Fibroblast of the aortic adventitia (primary cell): ENCODE measurements at regions not wholly inside any gene's neighbourhood (a gene's known extent, or its start where the extent isn't known, plus 50 kb on each side); places are given as distances from the start of the nearest gene placed in this dataset.

Experiments
- DNase-seq: peaks from one replicate; pipeline ENCODE4 v3.0.0-alpha.2; 2010; ENCODE audit warnings: low read depth
- H3K4me3 ChIP-seq: 2 replicates; pipeline ENCODE4 v1.5.1; 2011; ENCODE audit warnings: low read depth, mild to moderate bottlenecking, control low read depth, low read length, moderate library complexity
- TF ChIP-seq, protein P1 (sequence below): IDR thresholded peaks from 2 replicates; pipeline ENCODE4 v1.5.1; 2011; ENCODE audit warnings: mild to moderate bottlenecking, low read length, control low read depth, inconsistent platforms; ENCODE audit not compliant: insufficient read depth

DNA sequence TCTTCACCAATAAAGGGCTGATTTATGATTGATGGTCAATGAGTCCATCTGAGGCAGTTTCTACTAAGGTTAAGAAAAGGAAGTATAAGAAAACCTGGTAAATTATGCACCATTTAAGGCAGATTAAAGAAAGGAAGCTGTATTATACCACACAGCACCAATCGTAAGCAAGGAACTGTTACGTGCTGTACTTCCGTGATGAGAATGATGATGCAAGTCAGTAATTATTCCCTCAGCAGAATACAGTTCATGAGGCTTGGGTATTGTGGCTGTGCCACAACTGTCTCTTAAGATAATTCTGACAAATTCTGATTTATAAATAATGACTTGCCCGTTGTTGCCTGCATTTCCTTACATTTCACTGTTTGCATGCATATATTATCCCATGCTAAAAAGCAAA lies 699.0 kb downstream of the HDGFL1 start:
- no peak overlapping the region for H3K4me3 ChIP-seq
- TF ChIP-seq, protein P1, sequence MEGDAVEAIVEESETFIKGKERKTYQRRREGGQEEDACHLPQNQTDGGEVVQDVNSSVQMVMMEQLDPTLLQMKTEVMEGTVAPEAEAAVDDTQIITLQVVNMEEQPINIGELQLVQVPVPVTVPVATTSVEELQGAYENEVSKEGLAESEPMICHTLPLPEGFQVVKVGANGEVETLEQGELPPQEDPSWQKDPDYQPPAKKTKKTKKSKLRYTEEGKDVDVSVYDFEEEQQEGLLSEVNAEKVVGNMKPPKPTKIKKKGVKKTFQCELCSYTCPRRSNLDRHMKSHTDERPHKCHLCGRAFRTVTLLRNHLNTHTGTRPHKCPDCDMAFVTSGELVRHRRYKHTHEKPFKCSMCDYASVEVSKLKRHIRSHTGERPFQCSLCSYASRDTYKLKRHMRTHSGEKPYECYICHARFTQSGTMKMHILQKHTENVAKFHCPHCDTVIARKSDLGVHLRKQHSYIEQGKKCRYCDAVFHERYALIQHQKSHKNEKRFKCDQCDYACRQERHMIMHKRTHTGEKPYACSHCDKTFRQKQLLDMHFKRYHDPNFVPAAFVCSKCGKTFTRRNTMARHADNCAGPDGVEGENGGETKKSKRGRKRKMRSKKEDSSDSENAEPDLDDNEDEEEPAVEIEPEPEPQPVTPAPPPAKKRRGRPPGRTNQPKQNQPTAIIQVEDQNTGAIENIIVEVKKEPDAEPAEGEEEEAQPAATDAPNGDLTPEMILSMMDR, result no peak
- DNase-seq, result no peak

DNA sequence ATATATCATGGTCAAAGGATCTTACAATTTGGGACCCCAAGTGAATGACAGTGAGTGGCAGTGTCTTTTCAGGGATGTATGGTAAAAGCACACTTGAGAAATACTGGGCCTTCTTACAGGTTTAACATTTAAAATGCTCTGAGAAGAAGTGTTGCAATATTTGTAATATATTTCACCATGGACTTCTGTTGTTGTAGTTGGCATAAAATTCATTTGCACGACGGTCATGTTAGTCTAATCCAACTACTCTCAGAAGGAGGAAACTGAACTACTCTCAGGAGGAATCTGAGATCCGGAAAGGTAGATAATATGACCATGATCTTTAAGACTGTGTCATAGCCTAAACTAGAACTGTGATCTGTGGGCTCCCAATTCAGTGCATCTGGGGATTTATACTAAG lies 700.1 kb downstream of the HDGFL1 start:
- H3K4me3 ChIP-seq, result no peak overlapping the region
- DNase-seq, result no peak
- TF ChIP-seq, protein P1, result no peak

DNA sequence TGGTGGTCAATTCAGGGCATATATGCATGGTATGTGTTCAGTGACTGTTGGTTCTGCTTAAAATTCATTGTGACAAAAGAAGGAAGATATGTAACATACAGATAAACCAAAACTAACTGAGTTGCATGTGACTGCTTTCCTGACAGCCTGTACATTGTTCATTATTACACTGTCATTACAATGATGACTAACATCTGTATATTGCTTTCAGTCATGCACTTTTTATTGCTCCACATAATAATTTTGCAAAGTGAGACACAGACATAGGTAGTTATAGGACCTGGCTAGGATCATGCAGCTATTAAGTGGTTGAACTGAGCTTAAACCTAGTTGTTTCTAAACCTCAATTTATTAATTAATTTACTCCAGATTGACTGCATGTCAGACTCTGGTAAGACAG lies 703.2 kb downstream of the HDGFL1 start:
- H3K4me3 ChIP-seq, result no peak overlapping the region
- TF ChIP-seq, protein P1, result no peak
- DNase-seq, result no peak

DNA sequence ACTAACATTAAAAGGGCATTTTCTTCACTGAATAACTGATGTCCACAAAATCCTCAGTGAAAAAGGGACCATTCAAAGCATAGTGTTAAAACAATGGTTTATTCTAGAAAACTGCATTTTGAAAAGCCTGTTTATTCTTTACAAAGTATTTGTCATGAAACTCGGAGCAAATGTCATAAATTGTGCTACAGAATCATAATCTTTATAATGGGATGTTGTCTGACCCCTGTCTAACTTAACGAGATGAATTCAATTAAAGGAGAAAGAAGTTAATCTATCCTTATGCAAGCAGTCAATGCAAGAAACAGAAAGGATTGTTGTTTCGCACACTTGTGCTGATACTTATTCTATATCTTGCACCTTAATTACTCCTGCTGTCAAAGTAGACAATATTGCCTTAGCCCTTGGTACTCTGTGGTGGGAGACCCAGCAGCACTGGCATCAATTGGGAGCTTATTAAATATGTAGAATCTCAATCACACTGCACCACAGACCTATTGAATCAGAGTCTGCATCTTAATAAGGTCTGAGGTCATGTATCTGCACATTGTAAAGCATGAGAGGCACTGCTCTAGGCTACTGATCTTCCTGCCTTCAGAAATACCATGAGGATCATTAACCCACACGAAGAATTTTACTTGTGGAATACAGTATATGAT lies 708.3 kb downstream of the HDGFL1 start:
- H3K4me3 ChIP-seq, result no peak overlapping the region
- no peak for DNase-seq
- TF ChIP-seq, protein P1, result no peak

DNA sequence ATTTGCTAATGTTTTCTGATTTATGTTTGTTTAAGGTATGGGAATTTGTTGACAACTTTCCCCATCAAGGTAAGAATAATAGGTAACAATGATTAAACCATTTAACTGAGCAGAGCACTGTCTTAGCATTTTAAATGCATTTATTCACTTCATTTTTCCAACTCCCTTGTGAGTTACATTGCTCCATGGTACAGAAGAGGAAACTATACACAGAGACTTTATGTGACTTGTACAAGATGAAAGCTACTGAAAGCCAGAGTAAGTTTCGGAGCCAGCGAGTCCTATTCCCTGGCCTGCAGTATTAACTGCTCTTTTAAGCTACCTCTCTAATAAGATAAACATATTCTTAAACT lies 708.8 kb downstream of the HDGFL1 start:
- no peak for DNase-seq

DNA sequence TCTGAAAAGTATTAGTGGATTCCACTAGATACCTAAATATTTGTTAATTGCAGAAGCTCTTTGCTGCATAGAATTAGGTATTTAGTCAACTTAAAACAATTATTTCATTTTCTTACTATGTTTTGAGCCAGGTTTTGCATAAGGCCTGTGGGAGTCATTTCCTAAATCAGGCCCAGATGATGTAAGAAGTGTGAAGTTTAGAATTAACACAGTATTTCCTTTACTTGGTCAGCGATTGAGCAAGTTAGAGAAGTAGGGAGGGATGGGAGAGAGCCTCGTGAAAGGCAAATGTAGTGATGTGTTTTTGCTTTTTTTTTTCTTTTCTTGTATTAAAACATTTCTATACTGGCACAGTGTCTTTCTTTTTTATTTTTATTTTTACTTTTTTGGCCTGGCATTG lies 711.1 kb downstream of the HDGFL1 start:
- no peak overlapping the region for H3K4me3 ChIP-seq
- DNase-seq, result no peak
- TF ChIP-seq, protein P1, result no peak

More for the DNA sequence above, 708.8 kb downstream of the HDGFL1 start:
- TF ChIP-seq, protein P1, result no peak
- no peak overlapping the region for H3K4me3 ChIP-seq
